Upper lobe of left lung (tissue), 4 donors: ENCODE measurements at regions not wholly inside any gene's neighbourhood (a gene's known extent, or its start where the extent isn't known, plus 50 kb on each side); places are given as distances from the start of the nearest gene placed in this dataset.

Source experiments
- EP300 ChIP-seq, 4 donors: sonication (generic); formaldehyde crosslinking; IDR thresholded peaks; one replicate each; pipeline ENCODE4 v1.5.1; 2017; ENCODE audit warnings: antibody characterized with exemption in 4 of 4, control low read depth in 2 of 4
- POLR2A ChIP-seq, 4 donors: fragments of 450-650 bp; IDR thresholded peaks; one replicate each; pipeline ENCODE4 v1.5.1; 2016 to 2017; ENCODE audit warnings: antibody characterized with exemption in 4 of 4, mild to moderate bottlenecking in 2 of 4
- POLR2AphosphoS5 ChIP-seq, 2 donors: sonication (generic); formaldehyde crosslinking; IDR thresholded peaks; one replicate each; pipeline ENCODE4 v1.5.1; 2017; ENCODE audit warnings: antibody characterized with exemption in 2 of 2
- TF ChIP-seq, protein P1 (sequence below), 6 experiments: fragments of 450-650 bp in 4 of 6; fragments of 200-600 bp in 2 of 6; sonication (generic) in 2 of 6; IDR thresholded peaks; one replicate each; pipeline ENCODE4 v1.5.1; 2016 to 2019; ENCODE audit warnings: antibody characterized with exemption in 6 of 6

- TF ChIP-seq POLR2A (IDR thresholded peaks at IDR 0.05) (no peak), POLR2AphosphoS5 (IDR thresholded peaks at IDR 0.05) (no peak), EP300 (IDR thresholded peaks at IDR 0.05) (no peak)
- TF ChIP-seq, protein P1, sequence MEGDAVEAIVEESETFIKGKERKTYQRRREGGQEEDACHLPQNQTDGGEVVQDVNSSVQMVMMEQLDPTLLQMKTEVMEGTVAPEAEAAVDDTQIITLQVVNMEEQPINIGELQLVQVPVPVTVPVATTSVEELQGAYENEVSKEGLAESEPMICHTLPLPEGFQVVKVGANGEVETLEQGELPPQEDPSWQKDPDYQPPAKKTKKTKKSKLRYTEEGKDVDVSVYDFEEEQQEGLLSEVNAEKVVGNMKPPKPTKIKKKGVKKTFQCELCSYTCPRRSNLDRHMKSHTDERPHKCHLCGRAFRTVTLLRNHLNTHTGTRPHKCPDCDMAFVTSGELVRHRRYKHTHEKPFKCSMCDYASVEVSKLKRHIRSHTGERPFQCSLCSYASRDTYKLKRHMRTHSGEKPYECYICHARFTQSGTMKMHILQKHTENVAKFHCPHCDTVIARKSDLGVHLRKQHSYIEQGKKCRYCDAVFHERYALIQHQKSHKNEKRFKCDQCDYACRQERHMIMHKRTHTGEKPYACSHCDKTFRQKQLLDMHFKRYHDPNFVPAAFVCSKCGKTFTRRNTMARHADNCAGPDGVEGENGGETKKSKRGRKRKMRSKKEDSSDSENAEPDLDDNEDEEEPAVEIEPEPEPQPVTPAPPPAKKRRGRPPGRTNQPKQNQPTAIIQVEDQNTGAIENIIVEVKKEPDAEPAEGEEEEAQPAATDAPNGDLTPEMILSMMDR (IDR thresholded peaks at IDR 0.05): no peak
These were observed 354.6 kb downstream of the ZNF326 start for GRCh38 chr1:90349510-90349909.
